AG04450 (cell line): ENCODE measurements at regions not wholly inside any gene's neighbourhood (a gene's known extent, or its start where the extent isn't known, plus 50 kb on each side); places are given as distances from the start of the nearest gene placed in this dataset.
A peak's percentile ranks its signal among the peaks of the same experiment; 100 is the strongest.
"Not testable (repeated sequence)": the region's sequence is repeated elsewhere in the genome, so short reads cannot be mapped to it uniquely, and the experiment has no call there.

Experiments used
- CTCF ChIA-PET: fragments of 300-600, 350-600 bp; formaldehyde crosslinking; extraction: SDS; loops from one replicate; lab custom pipeline; 2022; ENCODE audit warnings: antibody characterized with exemption, inconsistent platforms; lab: Charles Lee
- POLR2A ChIA-PET: fragments of 350-600 bp; formaldehyde crosslinking; extraction: SDS; loops from one replicate; lab custom pipeline; 2021; ENCODE audit warnings: antibody characterized with exemption, inconsistent platforms; lab: Yijun Ruan, JAX
- DNase-seq: peaks from one replicate; pipeline ENCODE4 v3.0.0-alpha.2; 2011; ENCODE audit warnings: low read depth, low spot score
- H3K27ac ChIP-seq: one replicate; pipeline ENCODE4 v1.5.1; 2012; ENCODE audit warnings: low read depth, low read length, control low read depth
- H3K27me3 ChIP-seq: one replicate; pipeline ENCODE4 v1.6.0; 2012; ENCODE audit warnings: low read length; ENCODE audit not compliant: control insufficient read depth, insufficient read depth
- H3K4me3 ChIP-seq: 2 replicates; pipeline ENCODE4 v1.5.1; 2011; ENCODE audit warnings: mild to moderate bottlenecking, low read depth, low read length, control low read depth
- H3K9me3 ChIP-seq: 2 replicates; pipeline ENCODE4 v1.5.1; 2012; ENCODE audit warnings: low read length; ENCODE audit not compliant: control insufficient read depth, insufficient read depth
- CTCF ChIP-seq: IDR thresholded peaks from 2 replicates; pipeline ENCODE4 v1.5.1; 2011; ENCODE audit warnings: low read depth, low read length, control low read depth, inconsistent platforms

DNA sequence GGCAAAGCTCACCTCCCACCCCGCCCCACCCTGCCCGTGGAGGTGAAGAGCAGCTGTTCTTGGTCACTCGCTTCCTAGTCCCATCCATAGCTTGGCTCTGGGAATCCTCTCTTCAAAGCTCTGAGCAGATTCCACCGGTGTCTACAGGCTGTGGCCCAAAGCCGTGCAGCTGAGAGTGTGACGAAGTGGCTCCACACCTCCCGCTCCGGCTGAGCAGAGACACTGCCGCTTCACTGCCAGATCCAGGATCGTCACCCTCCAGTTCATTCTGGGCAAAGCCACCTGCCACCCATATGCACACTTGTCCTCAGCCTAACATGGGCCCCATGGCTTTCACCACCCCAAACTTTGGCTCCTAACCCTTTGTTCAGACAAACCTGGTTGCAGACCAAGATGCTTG is 532.9 kb upstream of the B3GAT1 start:
- no peak for TF ChIP-seq CTCF
- no peaks in the 10 kb centered on the region for H3K27me3 ChIP-seq
- no peaks in the 10 kb centered on the region; the same call in 1 of the 2 replicates for H3K9me3 ChIP-seq
- DNase-seq, result no peak
- ChIA-PET CTCF (no interaction called here), POLR2A (no interaction called here)
- no peak overlapping the region for H3K4me3 ChIP-seq
- H3K27ac ChIP-seq, result no peak overlapping the region

- no peak for DNase-seq
- TF ChIP-seq CTCF, result no peak
- Histone ChIP-seq H3K9me3 (no peaks in the 10 kb centered on the region; the same call in 1 of the 2 replicates), H3K27me3 (no peaks in the 10 kb centered on the region), H3K4me3 (no peak overlapping the region), H3K27ac (no peak overlapping the region)
- CTCF ChIA-PET, result no interaction called here
- POLR2A ChIA-PET, result no interaction called here
Observed at GRCh38 chr11:134944131-134944530, 532.1 kb upstream of the B3GAT1 start.

DNA sequence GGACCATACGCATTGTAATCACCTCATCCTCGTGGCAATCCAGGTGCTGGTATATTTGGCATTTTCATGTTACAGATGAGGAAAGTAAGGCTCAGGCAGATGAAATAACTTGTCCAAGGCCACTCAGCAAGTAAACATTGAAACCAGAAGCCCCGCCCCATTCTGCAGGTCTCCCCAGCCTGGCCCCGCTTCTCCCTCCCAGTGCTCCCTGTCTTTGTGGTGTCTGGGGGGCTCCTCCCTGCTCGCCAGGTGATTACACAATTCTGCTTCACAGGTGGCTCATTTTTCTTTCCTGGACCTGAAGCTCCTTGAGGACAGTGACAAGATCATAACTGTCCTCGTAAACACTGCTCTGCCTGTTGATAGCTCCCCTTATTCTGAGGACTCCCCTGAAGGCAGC is 531.5 kb upstream of the B3GAT1 start:
- DNase-seq, result no peak
- no peaks in the 10 kb centered on the region for H3K27me3 ChIP-seq
- CTCF ChIA-PET, result interaction anchor here (1.1 kb wide), 1 partner anchor 75 kb away, joined by 6 read pairs; no protein-coding TSS in a partner anchor
- no peaks in the 10 kb centered on the region; the same call in 1 of the 2 replicates for H3K9me3 ChIP-seq
- no peak for TF ChIP-seq CTCF
- no peak overlapping the region for H3K27ac ChIP-seq
- POLR2A ChIA-PET, result no interaction called here
- no peak overlapping the region for H3K4me3 ChIP-seq

- ChIA-PET POLR2A (no interaction called here), CTCF (interaction anchor here (0.6 to 1.1 kb wide), 2 partner anchors 75 to 1573 kb away, joined by 3 to 6 read pairs; no protein-coding TSS in a partner anchor)
- Histone ChIP-seq H3K9me3 (no peaks in the 10 kb centered on the region; the same call in 1 of the 2 replicates), H3K27me3 (no peaks in the 10 kb centered on the region), H3K27ac (no peak overlapping the region), H3K4me3 (no peak overlapping the region)
- DNase-seq, result no peak
- no peak for TF ChIP-seq CTCF
Observed at GRCh38 chr11:134942681-134943080, 530.6 kb upstream of the B3GAT1 start.

DNA sequence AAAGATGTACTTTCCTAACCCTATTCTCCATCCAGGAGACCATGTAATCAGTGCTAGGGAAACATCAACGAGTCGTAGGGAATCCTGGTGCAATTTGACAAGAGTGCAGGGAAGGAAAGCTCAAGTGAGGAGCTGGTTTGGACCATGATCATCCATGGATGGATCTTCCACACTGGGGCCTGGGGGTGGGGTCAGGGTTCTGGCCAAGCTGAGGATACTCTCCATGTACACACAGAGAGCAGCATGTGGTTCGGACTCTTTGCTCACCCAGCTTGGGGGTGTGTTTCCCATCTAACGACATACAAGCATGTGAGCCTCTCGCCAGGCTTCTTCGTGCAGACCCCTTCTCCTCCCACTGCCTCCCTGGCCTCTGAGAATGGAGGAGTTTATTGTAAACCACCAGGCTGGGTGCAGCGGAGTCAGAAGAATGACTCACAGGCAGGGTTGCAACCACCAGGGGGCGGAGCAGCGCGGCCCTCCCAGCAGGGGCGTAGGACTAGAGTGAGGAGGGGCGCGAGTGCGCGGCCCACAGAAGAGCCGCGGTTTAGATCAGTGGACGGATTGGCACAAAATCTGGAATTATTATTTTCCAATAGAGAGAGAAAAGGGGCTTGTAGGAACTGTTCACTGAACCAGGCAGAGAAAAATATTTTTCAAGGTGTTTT is 530.0 kb upstream of the B3GAT1 start:
- H3K9me3 ChIP-seq, H3K27ac ChIP-seq, H3K27me3 ChIP-seq, POLR2A ChIA-PET, H3K4me3 ChIP-seq, DNase-seq: not testable (repeated sequence)
- TF ChIP-seq CTCF, result peak; percentile 52
- CTCF ChIA-PET, result interaction anchor here (1.3 kb wide), 1 partner anchor 9 kb away, joined by 3 read pairs; no protein-coding TSS in a partner anchor
